Loucy (cell line): ENCODE measurements at regions not wholly inside any gene's neighbourhood (a gene's known extent, or its start where the extent isn't known, plus 50 kb on each side); places are given as distances from the start of the nearest gene placed in this dataset.

ENCODE experiments used
- EZH2phosphoT487 ChIP-seq: fragments of 200-600 bp; IDR thresholded peaks from 2 replicates; pipeline ENCODE4 v1.6.1; 2018; ENCODE audit warnings: antibody characterized with exemption, mild to moderate bottlenecking, moderate library complexity, borderline replicate concordance
- TF ChIP-seq, protein P1 (sequence below): fragments of 200-600 bp; sonication (generic); conservative IDR thresholded peaks from 2 replicates; pipeline ENCODE4 v1.5.1; 2014; ENCODE audit warnings: mild to moderate bottlenecking, antibody characterized with exemption, low read length

DNA sequence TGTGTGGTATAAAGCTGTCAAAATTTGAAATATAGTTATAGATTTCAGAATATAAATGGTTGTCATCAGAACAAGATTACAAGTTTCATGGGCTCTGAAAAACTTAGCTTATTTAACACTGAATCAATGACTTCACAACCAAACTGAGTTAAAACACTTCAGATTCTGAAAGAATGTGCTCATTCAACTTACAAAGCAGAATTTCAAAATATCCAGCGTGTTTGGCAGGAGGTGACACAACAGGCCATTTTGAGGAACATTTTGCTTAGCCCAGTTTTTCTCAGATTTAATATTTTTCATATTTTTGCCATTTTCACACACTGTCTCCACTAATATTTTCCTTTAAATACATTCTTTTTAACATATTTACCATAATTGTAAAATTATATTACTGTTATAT is 781.1 kb downstream of the TUSC7 start:
- TF ChIP-seq, protein P1, sequence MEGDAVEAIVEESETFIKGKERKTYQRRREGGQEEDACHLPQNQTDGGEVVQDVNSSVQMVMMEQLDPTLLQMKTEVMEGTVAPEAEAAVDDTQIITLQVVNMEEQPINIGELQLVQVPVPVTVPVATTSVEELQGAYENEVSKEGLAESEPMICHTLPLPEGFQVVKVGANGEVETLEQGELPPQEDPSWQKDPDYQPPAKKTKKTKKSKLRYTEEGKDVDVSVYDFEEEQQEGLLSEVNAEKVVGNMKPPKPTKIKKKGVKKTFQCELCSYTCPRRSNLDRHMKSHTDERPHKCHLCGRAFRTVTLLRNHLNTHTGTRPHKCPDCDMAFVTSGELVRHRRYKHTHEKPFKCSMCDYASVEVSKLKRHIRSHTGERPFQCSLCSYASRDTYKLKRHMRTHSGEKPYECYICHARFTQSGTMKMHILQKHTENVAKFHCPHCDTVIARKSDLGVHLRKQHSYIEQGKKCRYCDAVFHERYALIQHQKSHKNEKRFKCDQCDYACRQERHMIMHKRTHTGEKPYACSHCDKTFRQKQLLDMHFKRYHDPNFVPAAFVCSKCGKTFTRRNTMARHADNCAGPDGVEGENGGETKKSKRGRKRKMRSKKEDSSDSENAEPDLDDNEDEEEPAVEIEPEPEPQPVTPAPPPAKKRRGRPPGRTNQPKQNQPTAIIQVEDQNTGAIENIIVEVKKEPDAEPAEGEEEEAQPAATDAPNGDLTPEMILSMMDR, result no peak
- no peak for TF ChIP-seq EZH2phosphoT487
